PC-9 (cell line): ENCODE measurements at regions not wholly inside any gene's neighbourhood (a gene's known extent, or its start where the extent isn't known, plus 50 kb on each side); places are given as distances from the start of the nearest gene placed in this dataset.

Experiments used
- BruUV-seq: library from RNA; stranded (reverse); fragments of 400-500 nt; replicated peaks from 2 replicates; lab custom pipeline; 2021; lab: Mats Ljungman, UMichigan
- CTCF ChIA-PET: fragments of 300-600 bp; sonication (Branson Sonifier 250); formaldehyde crosslinking; loops from one replicate; lab custom pipeline; 2022; ENCODE audit warnings: antibody characterized with exemption; lab: Charles Lee
- POLR2A ChIA-PET: fragments of 300-600 bp; sonication (Branson Sonifier 250); formaldehyde crosslinking; loops from one replicate; lab custom pipeline; 2022; ENCODE audit warnings: antibody characterized with exemption; ENCODE audit not compliant: unreplicated experiment; lab: Charles Lee
- DNase-seq, 2 experiments: peaks; one replicate each; pipeline versions ENCODE4 v3.0.0 to v3.0.0-alpha.2; 2015 to 2022; ENCODE audit warnings: mixed read lengths in 1 of 2
- H2AFZ ChIP-seq: fragments of 200-600 bp; sonication (generic); 2 replicates; pipeline ENCODE4 v1.8.1; 2017; ENCODE audit warnings: antibody characterized with exemption
- H3F3A ChIP-seq: fragments of 200-600 bp; sonication (generic); 2 replicates; pipeline ENCODE4 v1.8.1; 2017; ENCODE audit warnings: antibody characterized with exemption, mild to moderate bottlenecking, low read depth; ENCODE audit not compliant: insufficient read depth
- H3K27ac ChIP-seq: fragments of 200-600 bp; sonication (generic); 2 replicates; pipeline ENCODE4 v1.6.1; 2016; ENCODE audit warnings: mixed run types
- H3K27me3 ChIP-seq: fragments of 200-600 bp; sonication (generic); 2 replicates; pipeline ENCODE4 v1.6.1; 2016; ENCODE audit warnings: low read depth, mixed run types; ENCODE audit not compliant: insufficient read depth
- H3K36me3 ChIP-seq: fragments of 200-600 bp; sonication (generic); 2 replicates; pipeline ENCODE4 v1.6.1; 2016; ENCODE audit warnings: low read depth, mixed run types
- H3K4me1 ChIP-seq: fragments of 200-600 bp; sonication (generic); replicated peaks from 2 replicates; pipeline ENCODE4 v1.6.1; 2016; ENCODE audit warnings: mixed run types; ENCODE audit not compliant: insufficient read depth
- H3K4me2 ChIP-seq: fragments of 200-600 bp; sonication (generic); 2 replicates; pipeline ENCODE4 v1.6.1; 2017; ENCODE audit warnings: mixed run types
- H3K4me3 ChIP-seq: fragments of 200-600 bp; sonication (generic); 2 replicates; pipeline ENCODE4 v1.6.1; 2016; ENCODE audit warnings: mixed run types
- H3K79me2 ChIP-seq: fragments of 200-600 bp; sonication (generic); 2 replicates; pipeline ENCODE4 v1.6.1; 2017; ENCODE audit warnings: low read depth, mixed run types
- H3K9me2 ChIP-seq: fragments of 200-600 bp; sonication (generic); 2 replicates; pipeline ENCODE4 v1.8.1; 2017; ENCODE audit warnings: mild to moderate bottlenecking; ENCODE audit not compliant: insufficient read depth
- H3K9me3 ChIP-seq: fragments of 200-600 bp; sonication (generic); 2 replicates; pipeline ENCODE4 v1.8.1; 2016; ENCODE audit warnings: low read depth; ENCODE audit not compliant: insufficient read depth
- H4K20me1 ChIP-seq: fragments of 200-600 bp; sonication (generic); 2 replicates; pipeline ENCODE4 v1.8.1; 2017; ENCODE audit not compliant: insufficient read depth
- EZH2 ChIP-seq: fragments of 200-600 bp; sonication (generic); IDR thresholded peaks from 2 replicates; pipeline ENCODE4 v1.8.0; 2017; ENCODE audit warnings: antibody characterized with exemption, low read depth
- intact Hi-C: fragments of 100-400 bp; cut with micrococcal nuclease; formaldehyde crosslinking; loops from one replicate; pipeline ENCODE4 v1.10.0; 2022; ENCODE audit not compliant: unreplicated experiment
- TF ChIP-seq, protein P1 (sequence below): fragments of 200-600 bp; sonication (generic); conservative IDR thresholded peaks from 2 replicates; pipeline ENCODE4 v1.6.1; 2017; ENCODE audit warnings: mixed run types, antibody characterized with exemption, mild to moderate bottlenecking, moderate library complexity

DNA sequence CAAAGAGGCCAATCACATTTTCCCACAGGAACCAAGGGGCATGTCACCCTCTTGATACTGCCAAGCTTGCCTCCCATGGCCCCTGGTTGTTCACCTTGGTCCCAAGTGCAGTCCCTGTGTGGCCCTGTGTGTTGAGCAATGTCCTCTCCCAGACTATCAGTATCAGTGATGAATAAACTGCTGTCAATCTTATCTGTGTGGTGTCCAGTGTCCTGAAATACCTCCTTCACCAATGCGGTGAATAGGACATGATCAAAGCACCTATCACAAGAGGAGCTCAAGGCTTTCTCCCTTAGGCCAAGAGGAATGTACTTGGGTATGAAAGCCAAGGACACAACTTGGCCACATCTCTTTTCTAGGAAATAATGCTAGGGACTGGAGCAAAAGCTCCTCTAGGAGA, 68.2 kb downstream of the MAIP1 start:
- Histone ChIP-seq H3K27ac (no peak overlapping the region), H3K4me2 (no peak overlapping the region), H2AFZ (no peak overlapping the region), H3K9me3 (0 out of 2 replicates have a peak, but pooled peaks cover 5% of the 10 kb centered on the region), H4K20me1 (no peaks in the 10 kb centered on the region), H3K27me3 (no peaks in the 10 kb centered on the region), H3K79me2 (no peaks in the 10 kb centered on the region), H3K9me2 (no peaks in the 10 kb centered on the region; the same call in 1 of the 2 replicates), H3F3A (no peaks in the 10 kb centered on the region), H3K4me1 (no peaks in the 10 kb centered on the region), H3K36me3 (no peaks in the 10 kb centered on the region), H3K4me3 (no peak overlapping the region)
- no TSS peak for BruUV-seq
- ChIA-PET CTCF (no interaction called here), POLR2A (no interaction called here)
- no peak for TF ChIP-seq EZH2
- TF ChIP-seq, protein P1, sequence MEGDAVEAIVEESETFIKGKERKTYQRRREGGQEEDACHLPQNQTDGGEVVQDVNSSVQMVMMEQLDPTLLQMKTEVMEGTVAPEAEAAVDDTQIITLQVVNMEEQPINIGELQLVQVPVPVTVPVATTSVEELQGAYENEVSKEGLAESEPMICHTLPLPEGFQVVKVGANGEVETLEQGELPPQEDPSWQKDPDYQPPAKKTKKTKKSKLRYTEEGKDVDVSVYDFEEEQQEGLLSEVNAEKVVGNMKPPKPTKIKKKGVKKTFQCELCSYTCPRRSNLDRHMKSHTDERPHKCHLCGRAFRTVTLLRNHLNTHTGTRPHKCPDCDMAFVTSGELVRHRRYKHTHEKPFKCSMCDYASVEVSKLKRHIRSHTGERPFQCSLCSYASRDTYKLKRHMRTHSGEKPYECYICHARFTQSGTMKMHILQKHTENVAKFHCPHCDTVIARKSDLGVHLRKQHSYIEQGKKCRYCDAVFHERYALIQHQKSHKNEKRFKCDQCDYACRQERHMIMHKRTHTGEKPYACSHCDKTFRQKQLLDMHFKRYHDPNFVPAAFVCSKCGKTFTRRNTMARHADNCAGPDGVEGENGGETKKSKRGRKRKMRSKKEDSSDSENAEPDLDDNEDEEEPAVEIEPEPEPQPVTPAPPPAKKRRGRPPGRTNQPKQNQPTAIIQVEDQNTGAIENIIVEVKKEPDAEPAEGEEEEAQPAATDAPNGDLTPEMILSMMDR: no peak
- intact Hi-C loops: no loop called here
- no peak for DNase-seq

DNA sequence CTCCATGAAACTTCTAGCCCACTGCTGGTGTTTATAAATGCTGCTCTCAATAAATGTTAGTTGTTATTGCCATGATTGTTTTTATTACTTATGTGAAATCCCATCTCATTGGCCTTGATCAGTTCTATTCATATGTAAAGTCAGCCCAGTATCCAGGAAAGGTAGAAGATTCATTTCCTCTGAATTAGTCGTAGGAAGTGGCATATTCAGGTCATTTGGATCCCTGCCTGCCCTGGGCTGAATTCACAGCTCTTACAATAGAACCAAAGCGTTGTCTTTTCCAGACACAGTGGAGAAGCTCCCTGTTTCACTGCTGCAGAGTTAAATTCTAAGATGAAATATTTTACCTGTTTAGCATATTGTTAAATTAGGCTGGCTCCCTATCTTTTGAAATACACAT, 70.3 kb downstream of the MAIP1 start:
- H3K9me3 ChIP-seq: no peaks in the 10 kb centered on the region
- BruUV-seq: no TSS peak
- TF ChIP-seq EZH2: no peak
- TF ChIP-seq, protein P1: no peak
- no peak for DNase-seq
- intact Hi-C loops: no loop called here
- ChIA-PET POLR2A (no interaction called here), CTCF (no interaction called here)
- no peaks in the 10 kb centered on the region for H3K4me1 ChIP-seq
- no peaks in the 10 kb centered on the region for H3K27me3 ChIP-seq
- H4K20me1 ChIP-seq: no peaks in the 10 kb centered on the region
- no peaks in the 10 kb centered on the region for H3K79me2 ChIP-seq
- no peaks in the 10 kb centered on the region; the same call in 1 of the 2 replicates for H3K9me2 ChIP-seq
- H3F3A ChIP-seq: no peaks in the 10 kb centered on the region
- H3K4me2 ChIP-seq: no peak overlapping the region
- no peak overlapping the region for H3K4me3 ChIP-seq
- H3K36me3 ChIP-seq: no peaks in the 10 kb centered on the region
- no peak overlapping the region for H3K27ac ChIP-seq
- no peak overlapping the region for H2AFZ ChIP-seq

DNA sequence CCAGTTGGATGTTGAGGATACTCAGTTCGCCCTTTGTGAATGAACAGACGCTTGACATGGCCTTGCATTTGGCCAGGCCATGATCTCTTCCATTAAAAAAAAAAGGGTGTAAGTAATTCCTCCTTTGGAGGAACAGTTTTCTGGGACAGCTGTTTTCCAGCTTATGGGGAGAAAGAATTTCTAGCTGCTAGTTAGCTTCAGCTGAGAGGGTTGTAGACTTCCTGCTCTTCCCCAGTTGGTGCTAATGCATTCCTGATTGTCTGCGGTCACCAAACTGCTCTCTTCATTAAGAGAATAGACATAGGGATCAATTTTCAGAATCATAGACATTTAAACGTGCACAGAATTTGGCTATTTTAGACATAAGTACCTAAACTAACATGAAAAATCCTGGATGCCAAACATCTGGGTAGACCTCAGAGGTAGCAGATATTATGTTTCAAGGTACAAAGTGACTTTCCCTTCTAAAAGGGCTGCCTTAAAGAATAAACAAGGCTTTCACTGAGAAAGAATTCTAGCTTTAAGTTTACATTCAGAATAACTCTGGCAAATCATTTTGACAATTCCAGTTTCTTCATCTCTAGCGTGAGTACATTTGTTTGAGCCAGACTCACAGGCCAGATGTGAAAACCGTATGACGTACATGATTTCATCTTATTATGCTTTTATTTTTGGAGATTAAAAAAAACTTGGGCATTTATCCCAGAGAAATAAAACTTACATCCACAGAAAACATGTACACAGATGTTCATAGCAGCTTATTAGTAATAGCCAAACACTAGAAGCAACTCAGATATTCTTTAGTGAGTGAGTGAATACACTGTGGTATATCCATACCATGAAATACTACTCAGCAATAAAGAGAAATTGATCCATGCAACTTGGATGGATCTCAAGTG, 71.2 kb downstream of the MAIP1 start:
- no peak overlapping the region for H3K4me3 ChIP-seq
- no peaks in the 10 kb centered on the region for H3K4me1 ChIP-seq
- H3F3A ChIP-seq: no peaks in the 10 kb centered on the region
- H2AFZ ChIP-seq: no peak overlapping the region
- ChIA-PET POLR2A (interaction anchor here (0.7 kb wide), 1 partner anchor 10 kb away, joined by 21 read pairs; no protein-coding TSS in a partner anchor), CTCF (no interaction called here)
- no peaks in the 10 kb centered on the region; the same call in 1 of the 2 replicates for H3K9me2 ChIP-seq
- H3K36me3 ChIP-seq: no peaks in the 10 kb centered on the region
- H3K27me3 ChIP-seq: no peaks in the 10 kb centered on the region
- H3K27ac ChIP-seq: no peak overlapping the region
- H3K4me2 ChIP-seq: no peak overlapping the region
- intact Hi-C loops: no loop called here
- no peaks in the 10 kb centered on the region for H4K20me1 ChIP-seq
- no peak for TF ChIP-seq EZH2
- TF ChIP-seq, protein P1: no peak
- H3K79me2 ChIP-seq: no peaks in the 10 kb centered on the region
- no peaks in the 10 kb centered on the region for H3K9me3 ChIP-seq
- DNase-seq: no peak
- BruUV-seq: no TSS peak
